ENCODE measurements at regions not wholly inside any gene's neighbourhood (a gene's known extent, or its start where the extent isn't known, plus 50 kb on each side); places are given as distances from the start of the nearest gene placed in this dataset.

DNA sequence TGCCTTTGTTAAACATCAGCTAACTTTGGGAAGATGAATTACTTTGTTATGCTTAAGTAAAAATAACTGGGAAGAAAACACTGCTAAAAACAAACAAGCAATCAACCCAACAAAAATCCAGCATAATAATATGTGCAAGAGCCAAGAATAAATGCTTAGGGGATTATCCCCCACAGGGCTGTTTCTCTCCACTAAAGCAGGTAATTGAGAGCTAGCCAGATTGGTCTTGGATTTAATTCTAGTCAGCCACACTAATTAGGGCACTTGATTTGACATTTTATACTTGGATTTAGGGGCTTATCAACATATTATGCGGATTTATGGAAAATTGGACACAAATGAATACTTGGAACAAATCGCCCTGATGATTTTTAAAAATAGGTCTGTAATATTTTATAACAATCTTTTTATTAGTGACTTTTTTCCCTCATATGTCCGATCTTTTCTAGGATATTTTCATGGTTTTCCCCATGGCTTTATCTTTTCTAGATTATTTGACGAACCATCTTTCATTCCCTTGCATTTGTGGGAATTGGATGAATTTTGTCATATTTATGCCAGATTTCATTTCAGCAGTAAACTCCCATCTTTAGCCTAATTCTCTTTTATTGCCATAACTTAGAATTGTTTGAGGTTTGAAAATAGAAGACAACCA, 199.1 kb upstream of the NXPH2 start:
- TF ChIP-seq EZH2 (IDR thresholded peaks at IDR 0.05) = no peak
- no peak for TF ChIP-seq POLR2AphosphoS5 (IDR thresholded peaks at IDR 0.05; ENCODE audit: borderline replicate concordance, low read depth, low read length)
- TF ChIP-seq FOXP2 (optimal IDR thresholded peaks at IDR 0.05; ENCODE audit: control extremely low read depth, extremely low read length, insufficient read depth) = no peak
